MM.1S (cell line): ENCODE measurements at regions not wholly inside any gene's neighbourhood (a gene's known extent, or its start where the extent isn't known, plus 50 kb on each side); places are given as distances from the start of the nearest gene placed in this dataset.

Source experiments
- CTCF ChIP-seq: fragments of 300-600 bp; sonication (generic); IDR thresholded peaks from 2 replicates; pipeline ENCODE4 v1.5.1; 2016; ENCODE audit warnings: antibody characterized with exemption, low read length, mixed read lengths
- EZH2phosphoT487 ChIP-seq: fragments of 300-600 bp; sonication (generic); IDR thresholded peaks from 2 replicates; pipeline ENCODE4 v1.6.1; 2018; ENCODE audit warnings: antibody characterized with exemption, low read length

GRCh38 chr5:60493372-60493771 lies 206.6 kb downstream of the DEPDC1B start:
- no peak for TF ChIP-seq EZH2phosphoT487
- no peak for TF ChIP-seq CTCF
